MM.1S (cell line): ENCODE measurements at regions not wholly inside any gene's neighbourhood (a gene's known extent, or its start where the extent isn't known, plus 50 kb on each side); places are given as distances from the start of the nearest gene placed in this dataset.

Source experiments
- CTCF ChIP-seq: fragments of 300-600 bp; sonication (generic); IDR thresholded peaks from 2 replicates; pipeline ENCODE4 v1.5.1; 2016; ENCODE audit warnings: antibody characterized with exemption, low read length, mixed read lengths
- EZH2 ChIP-seq: fragments of 300-600 bp; sonication (generic); optimal IDR thresholded peaks from 2 replicates; pipeline ENCODE3; 2017; ENCODE audit warnings: low read depth, mild to moderate bottlenecking, antibody characterized with exemption, low read length, mixed read lengths
- EZH2phosphoT487 ChIP-seq: fragments of 300-600 bp; sonication (generic); IDR thresholded peaks from 2 replicates; pipeline ENCODE4 v1.6.1; 2018; ENCODE audit warnings: antibody characterized with exemption, low read length

- TF ChIP-seq CTCF (no peak), EZH2 (no peak), EZH2phosphoT487 (no peak)
Measured at GRCh38 chrX:4263030-4263803, 549.8 kb upstream of the PRKX start.
